OCI-LY1 (cell line): ENCODE measurements at regions not wholly inside any gene's neighbourhood (a gene's known extent, or its start where the extent isn't known, plus 50 kb on each side); places are given as distances from the start of the nearest gene placed in this dataset.

Experiments
- H2AFZ ChIP-seq: fragments of 200-600 bp; sonication (generic), shearing (Covaris generic); 2 replicates; pipeline ENCODE4 v1.6.0; 2014; ENCODE audit warnings: antibody characterized with exemption, mild to moderate bottlenecking, low read length
- H3F3A ChIP-seq: fragments of 200-600 bp; sonication (generic), shearing (Covaris generic); 2 replicates; pipeline ENCODE4 v1.6.0; 2014; ENCODE audit warnings: mild to moderate bottlenecking, antibody characterized with exemption, low read length, moderate library complexity; ENCODE audit not compliant: insufficient read depth
- H3K27ac ChIP-seq: fragments of 200-600 bp; sonication (generic); 2 replicates; pipeline ENCODE4 v1.5.1; 2014; ENCODE audit warnings: low read length, mixed run types, mild to moderate bottlenecking, low read depth; ENCODE audit not compliant: poor library complexity, severe bottlenecking
- H3K27me3 ChIP-seq: fragments of 200-600 bp; sonication (generic); 2 replicates; pipeline ENCODE4 v1.6.0; 2014; ENCODE audit warnings: antibody characterized with exemption, mild to moderate bottlenecking, low read length, moderate library complexity; ENCODE audit not compliant: insufficient read depth
- H3K36me3 ChIP-seq: fragments of 200-600 bp; sonication (generic); 2 replicates; pipeline ENCODE4 v1.6.1; 2014; ENCODE audit warnings: mild to moderate bottlenecking, antibody characterized with exemption, low read length, moderate library complexity, mixed read lengths; ENCODE audit not compliant: insufficient read depth
- H3K4me1 ChIP-seq: fragments of 200-600 bp; sonication (generic); 2 replicates; pipeline ENCODE4 v1.5.1; 2014; ENCODE audit warnings: mild to moderate bottlenecking, low read length, moderate library complexity; ENCODE audit not compliant: insufficient read depth, severe bottlenecking
- H3K4me2 ChIP-seq: fragments of 200-600 bp; sonication (generic), shearing (Covaris generic); 2 replicates; pipeline ENCODE4 v1.6.1; 2014; ENCODE audit warnings: low read length
- H3K4me3 ChIP-seq: fragments of 200-600 bp; sonication (generic); 2 replicates; pipeline ENCODE4 v1.5.1; 2014; ENCODE audit warnings: low read length, low read depth, mild to moderate bottlenecking, mixed read lengths; ENCODE audit not compliant: poor library complexity, severe bottlenecking
- H3K79me2 ChIP-seq: fragments of 200-600 bp; shearing (Covaris generic); 2 replicates; pipeline ENCODE4 v1.6.1; 2016; ENCODE audit warnings: mixed run types, low read length, mixed read lengths; ENCODE audit not compliant: insufficient read depth
- H3K9ac ChIP-seq: fragments of 200-600 bp; sonication (generic), shearing (Covaris generic); 2 replicates; pipeline ENCODE4 v1.6.1; 2014; ENCODE audit warnings: mild to moderate bottlenecking, low read length, mixed read lengths
- H3K9me2 ChIP-seq: fragments of 200-600 bp; sonication (generic), shearing (Covaris generic); 2 replicates; pipeline ENCODE4 v1.6.1; 2014; ENCODE audit warnings: low read depth, mild to moderate bottlenecking, low read length, mixed read lengths
- H3K9me3 ChIP-seq: fragments of 200-600 bp; shearing (Covaris generic); 2 replicates; pipeline ENCODE4 v1.6.1; 2014; ENCODE audit warnings: low read length, mixed read lengths
- H4K20me1 ChIP-seq: fragments of 200-600 bp; sonication (generic), shearing (Covaris generic); 2 replicates; pipeline ENCODE4 v1.6.0; 2016; ENCODE audit warnings: mild to moderate bottlenecking, low read length; ENCODE audit not compliant: insufficient read depth
- EZH2 ChIP-seq: fragments of 200-600 bp; sonication (generic), shearing (Covaris generic); IDR thresholded peaks from 2 replicates; pipeline ENCODE4 v1.8.0; 2017; ENCODE audit warnings: borderline replicate concordance, mixed run types, mild to moderate bottlenecking, antibody characterized with exemption, low read length, moderate library complexity, mixed read lengths
- TF ChIP-seq, protein P1 (sequence below): fragments of 200-600 bp; sonication (generic), shearing (Covaris generic); IDR thresholded peaks from 2 replicates; pipeline ENCODE4 v1.5.1; 2017; ENCODE audit warnings: mild to moderate bottlenecking, antibody characterized with exemption, low read length, moderate library complexity, mixed read lengths

DNA sequence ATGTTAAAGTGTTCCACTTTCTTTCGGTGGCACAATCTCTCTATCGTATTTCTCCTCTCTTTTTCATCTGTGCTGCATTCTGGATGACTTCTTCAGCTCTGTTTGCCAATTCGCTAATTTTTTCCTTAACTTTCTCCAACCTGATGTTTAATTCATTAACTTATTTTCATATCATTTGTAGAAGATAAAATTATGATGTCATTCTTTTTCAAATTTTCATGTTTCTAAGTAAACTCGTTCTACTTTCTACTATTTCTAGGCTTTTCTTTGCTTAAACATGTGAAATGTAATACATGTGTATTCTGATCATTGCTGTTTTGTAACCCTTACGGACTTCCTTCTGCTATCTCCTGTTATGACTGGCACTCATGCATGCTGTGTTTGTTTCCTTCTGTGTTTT lies 648.4 kb downstream of the QKI start:
- Histone ChIP-seq H3K9me3 (no peaks in the 10 kb centered on the region), H4K20me1 (no peaks in the 10 kb centered on the region), H3K36me3 (no peaks in the 10 kb centered on the region), H3F3A (no peaks in the 10 kb centered on the region), H3K79me2 (no peaks in the 10 kb centered on the region), H3K4me3 (no peak overlapping the region), H3K4me1 (no peaks in the 10 kb centered on the region), H3K4me2 (no peak overlapping the region), H3K27ac (no peak overlapping the region), H3K9me2 (no peaks in the 10 kb centered on the region), H3K9ac (no peak overlapping the region), H2AFZ (no peak overlapping the region), H3K27me3 (no peaks in the 10 kb centered on the region)
- no peak for TF ChIP-seq EZH2
- TF ChIP-seq, protein P1, sequence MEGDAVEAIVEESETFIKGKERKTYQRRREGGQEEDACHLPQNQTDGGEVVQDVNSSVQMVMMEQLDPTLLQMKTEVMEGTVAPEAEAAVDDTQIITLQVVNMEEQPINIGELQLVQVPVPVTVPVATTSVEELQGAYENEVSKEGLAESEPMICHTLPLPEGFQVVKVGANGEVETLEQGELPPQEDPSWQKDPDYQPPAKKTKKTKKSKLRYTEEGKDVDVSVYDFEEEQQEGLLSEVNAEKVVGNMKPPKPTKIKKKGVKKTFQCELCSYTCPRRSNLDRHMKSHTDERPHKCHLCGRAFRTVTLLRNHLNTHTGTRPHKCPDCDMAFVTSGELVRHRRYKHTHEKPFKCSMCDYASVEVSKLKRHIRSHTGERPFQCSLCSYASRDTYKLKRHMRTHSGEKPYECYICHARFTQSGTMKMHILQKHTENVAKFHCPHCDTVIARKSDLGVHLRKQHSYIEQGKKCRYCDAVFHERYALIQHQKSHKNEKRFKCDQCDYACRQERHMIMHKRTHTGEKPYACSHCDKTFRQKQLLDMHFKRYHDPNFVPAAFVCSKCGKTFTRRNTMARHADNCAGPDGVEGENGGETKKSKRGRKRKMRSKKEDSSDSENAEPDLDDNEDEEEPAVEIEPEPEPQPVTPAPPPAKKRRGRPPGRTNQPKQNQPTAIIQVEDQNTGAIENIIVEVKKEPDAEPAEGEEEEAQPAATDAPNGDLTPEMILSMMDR = no peak

DNA sequence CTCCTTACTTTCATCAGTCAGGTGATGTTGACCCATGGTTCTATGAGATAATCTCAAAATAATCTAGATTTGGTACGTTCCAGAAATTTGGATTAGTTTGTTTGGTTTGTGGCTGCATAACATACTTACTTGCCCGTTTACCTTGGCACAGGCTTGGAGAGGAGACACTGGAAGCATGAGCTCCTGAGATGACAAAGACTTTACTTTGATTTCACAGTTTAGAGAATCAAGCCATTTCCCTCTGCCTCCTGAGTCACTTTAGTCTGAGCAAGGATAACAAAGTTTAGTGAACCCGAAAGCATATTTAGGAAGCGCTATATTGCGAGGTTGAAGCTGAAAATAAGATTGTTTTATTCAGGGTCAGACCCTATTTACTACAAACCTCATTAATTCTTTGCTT lies 643.4 kb downstream of the QKI start:
- H3K27me3 ChIP-seq = no peaks in the 10 kb centered on the region
- H3K4me1 ChIP-seq = no peaks in the 10 kb centered on the region
- H3K9me2 ChIP-seq = no peaks in the 10 kb centered on the region
- no peak overlapping the region for H3K27ac ChIP-seq
- H4K20me1 ChIP-seq = no peaks in the 10 kb centered on the region
- no peaks in the 10 kb centered on the region for H3K36me3 ChIP-seq
- no peaks in the 10 kb centered on the region for H3K9me3 ChIP-seq
- H3K4me2 ChIP-seq = no peak overlapping the region
- no peak overlapping the region for H3K9ac ChIP-seq
- no peak overlapping the region for H2AFZ ChIP-seq
- H3K79me2 ChIP-seq = no peaks in the 10 kb centered on the region
- TF ChIP-seq, protein P1 = no peak
- no peak for TF ChIP-seq EZH2
- H3F3A ChIP-seq = no peaks in the 10 kb centered on the region
- no peak overlapping the region for H3K4me3 ChIP-seq

DNA sequence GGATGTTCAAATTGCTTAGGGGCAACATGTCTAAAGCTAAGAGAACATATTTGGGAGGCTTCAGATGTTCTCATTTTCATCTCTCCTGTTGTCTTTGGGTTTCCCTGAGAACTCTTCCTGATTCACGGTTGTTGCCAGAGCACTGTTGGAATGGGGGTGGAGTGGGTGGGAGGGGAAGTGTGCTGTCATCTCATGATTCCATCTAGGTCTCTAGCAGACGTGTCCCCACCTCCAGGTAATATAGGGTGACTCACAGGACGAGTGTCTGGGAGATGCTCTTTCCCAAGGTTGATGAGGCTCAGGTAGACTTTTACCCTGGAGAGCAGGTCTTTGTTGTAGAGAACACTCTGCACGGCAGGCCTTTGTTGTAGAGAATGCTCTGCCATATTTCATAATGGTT lies 636.9 kb downstream of the QKI start:
- Histone ChIP-seq H3K9me2 (no peaks in the 10 kb centered on the region), H3K9me3 (no peaks in the 10 kb centered on the region), H3K27ac (no peak overlapping the region), H3F3A (no peaks in the 10 kb centered on the region), H3K4me3 (no peak overlapping the region), H3K4me2 (no peak overlapping the region), H2AFZ (no peak overlapping the region), H4K20me1 (no peaks in the 10 kb centered on the region), H3K36me3 (no peaks in the 10 kb centered on the region), H3K9ac (no peak overlapping the region), H3K4me1 (no peaks in the 10 kb centered on the region), H3K79me2 (no peaks in the 10 kb centered on the region), H3K27me3 (no peaks in the 10 kb centered on the region)
- no peak for TF ChIP-seq EZH2
- TF ChIP-seq, protein P1 = no peak
